Suprapubic skin (tissue), 4 donors: ENCODE measurements at regions not wholly inside any gene's neighbourhood (a gene's known extent, or its start where the extent isn't known, plus 50 kb on each side); places are given as distances from the start of the nearest gene placed in this dataset.
"Not testable (repeated sequence)": the region's sequence is repeated elsewhere in the genome, so short reads cannot be mapped to it uniquely, and the experiment has no call there.

Experiments used
- DNase-seq, 2 donors: peaks; one replicate each; pipeline ENCODE4 v3.0.0-alpha.2; 2019; ENCODE audit warnings: low spot score in 2 of 2
- H3K27ac ChIP-seq: fragments of 200-600 bp; sonication (generic); one replicate; pipeline ENCODE4 v1.5.1; 2019
- H3K27me3 ChIP-seq: fragments of 200-600 bp; sonication (generic); one replicate; pipeline ENCODE4 v1.5.1; 2019
- H3K36me3 ChIP-seq: fragments of 200-600 bp; sonication (generic); one replicate; pipeline ENCODE4 v1.5.1; 2019
- H3K4me1 ChIP-seq: fragments of 200-600 bp; sonication (generic); one replicate; pipeline ENCODE4 v1.5.1; 2019
- H3K4me3 ChIP-seq: fragments of 200-600 bp; sonication (generic); one replicate; pipeline ENCODE4 v1.5.1; 2019; ENCODE audit warnings: mild to moderate bottlenecking
- H3K9me3 ChIP-seq: fragments of 200-600 bp; sonication (generic); one replicate; pipeline ENCODE4 v1.5.1; 2019
- EP300 ChIP-seq: sonication (generic); formaldehyde crosslinking; IDR thresholded peaks from one replicate; pipeline ENCODE4 v1.6.1; 2017; ENCODE audit warnings: antibody characterized with exemption
- POLR2A ChIP-seq, 2 donors: fragments of 450-650 bp; IDR thresholded peaks; one replicate each; pipeline ENCODE4 v1.6.1; 2017; ENCODE audit warnings: antibody characterized with exemption in 2 of 2, mild to moderate bottlenecking in 2 of 2, moderate library complexity in 2 of 2
- POLR2AphosphoS5 ChIP-seq, 3 donors: sonication (generic); formaldehyde crosslinking; IDR thresholded peaks; one replicate each; pipeline ENCODE4 v1.6.1; 2017; ENCODE audit warnings: antibody characterized with exemption in 3 of 3
- WGBS: methylation state at CpG from one replicate; pipeline ENCODE4 v1.1.5; 2018; 5-methylcytosine and 5-hydroxymethylcytosine counted together
- TF ChIP-seq, protein P1 (sequence below), 2 donors: fragments of 200-600 bp in 1 of 2; fragments of 450-650 bp in 1 of 2; sonication (generic) in 1 of 2; IDR thresholded peaks; one replicate each; pipeline ENCODE4 v1.5.1; 2016 to 2019; ENCODE audit warnings: antibody characterized with exemption in 2 of 2, mild to moderate bottlenecking in 1 of 2, moderate library complexity in 1 of 2

DNA sequence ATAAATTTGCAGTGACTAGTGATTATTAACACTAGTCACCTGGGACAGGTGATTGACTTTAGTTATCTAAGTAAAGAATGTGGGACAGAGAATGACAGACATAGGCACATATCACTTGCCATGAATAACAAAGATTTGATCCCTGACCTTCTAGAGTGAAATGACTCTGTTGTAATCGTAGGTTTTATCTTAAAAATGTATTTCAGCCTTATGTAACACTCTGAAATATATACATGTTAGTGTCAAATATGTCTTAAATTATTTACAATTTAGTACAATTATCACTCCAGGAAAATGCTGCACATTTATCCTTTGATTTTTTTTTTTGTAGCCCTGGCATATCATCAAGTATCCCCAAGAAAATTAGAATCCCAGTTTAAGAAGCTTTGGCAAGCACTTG is 186.4 kb upstream of the PTGFR start:
- TF ChIP-seq POLR2A (IDR thresholded peaks at IDR 0.05) (no peak), EP300 (no peak), POLR2AphosphoS5 (IDR thresholded peaks at IDR 0.05) (no peak)
- TF ChIP-seq, protein P1, sequence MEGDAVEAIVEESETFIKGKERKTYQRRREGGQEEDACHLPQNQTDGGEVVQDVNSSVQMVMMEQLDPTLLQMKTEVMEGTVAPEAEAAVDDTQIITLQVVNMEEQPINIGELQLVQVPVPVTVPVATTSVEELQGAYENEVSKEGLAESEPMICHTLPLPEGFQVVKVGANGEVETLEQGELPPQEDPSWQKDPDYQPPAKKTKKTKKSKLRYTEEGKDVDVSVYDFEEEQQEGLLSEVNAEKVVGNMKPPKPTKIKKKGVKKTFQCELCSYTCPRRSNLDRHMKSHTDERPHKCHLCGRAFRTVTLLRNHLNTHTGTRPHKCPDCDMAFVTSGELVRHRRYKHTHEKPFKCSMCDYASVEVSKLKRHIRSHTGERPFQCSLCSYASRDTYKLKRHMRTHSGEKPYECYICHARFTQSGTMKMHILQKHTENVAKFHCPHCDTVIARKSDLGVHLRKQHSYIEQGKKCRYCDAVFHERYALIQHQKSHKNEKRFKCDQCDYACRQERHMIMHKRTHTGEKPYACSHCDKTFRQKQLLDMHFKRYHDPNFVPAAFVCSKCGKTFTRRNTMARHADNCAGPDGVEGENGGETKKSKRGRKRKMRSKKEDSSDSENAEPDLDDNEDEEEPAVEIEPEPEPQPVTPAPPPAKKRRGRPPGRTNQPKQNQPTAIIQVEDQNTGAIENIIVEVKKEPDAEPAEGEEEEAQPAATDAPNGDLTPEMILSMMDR (IDR thresholded peaks at IDR 0.05) = no peak
- H3K4me3 ChIP-seq = no peak overlapping the region
- no peaks in the 10 kb centered on the region for H3K4me1 ChIP-seq
- no peaks in the 10 kb centered on the region for H3K27me3 ChIP-seq
- 52% methylated on average over 1 of the region's 1 CpG for WGBS
- H3K27ac ChIP-seq = no peak overlapping the region
- no peak for DNase-seq
- H3K36me3 ChIP-seq = no peaks in the 10 kb centered on the region
- H3K9me3 ChIP-seq = no peaks in the 10 kb centered on the region

GRCh38 chr1:78304761-78305160 is 186.0 kb upstream of the PTGFR start:
- H3K27me3 ChIP-seq = no peaks in the 10 kb centered on the region
- no peaks in the 10 kb centered on the region for H3K9me3 ChIP-seq
- DNase-seq = no peak
- H3K27ac ChIP-seq = no peak overlapping the region
- no peak overlapping the region for H3K4me3 ChIP-seq
- H3K36me3 ChIP-seq = no peaks in the 10 kb centered on the region
- no peaks in the 10 kb centered on the region for H3K4me1 ChIP-seq
- TF ChIP-seq, protein P1 (IDR thresholded peaks at IDR 0.05) = no peak
- TF ChIP-seq EP300 (no peak), POLR2A (IDR thresholded peaks at IDR 0.05) (no peak), POLR2AphosphoS5 (IDR thresholded peaks at IDR 0.05) (no peak)
- 54% methylated on average over 1 of the region's 1 CpG for WGBS

GRCh38 chr1:78310261-78310660 is 180.5 kb upstream of the PTGFR start:
- H3K9me3 ChIP-seq, DNase-seq, H3K4me3 ChIP-seq, H3K4me1 ChIP-seq, H3K27me3 ChIP-seq, H3K27ac ChIP-seq, H3K36me3 ChIP-seq: not testable (repeated sequence)
- WGBS = 70% methylated on average over 8 of the region's 11 CpGs

DNA sequence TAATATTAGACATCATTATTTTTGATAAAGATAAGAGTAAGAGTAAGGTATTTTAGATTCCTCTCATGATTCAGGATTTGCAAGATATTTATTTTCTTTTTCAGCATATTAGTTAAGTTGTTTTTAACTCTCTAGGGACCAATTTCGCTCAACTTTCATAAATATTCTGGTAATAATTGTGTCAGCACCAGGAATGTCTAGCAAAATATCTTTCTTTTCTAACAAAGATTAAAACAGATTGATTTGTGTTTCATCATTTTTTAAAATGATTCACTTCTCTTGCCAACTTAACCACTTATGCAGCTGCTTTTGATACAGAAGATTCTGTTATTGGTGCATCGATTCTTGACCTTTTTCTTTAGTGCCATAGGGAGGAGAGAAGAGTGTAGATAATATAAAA is 172.8 kb upstream of the PTGFR start:
- 50% methylated on average over 2 of the region's 2 CpGs for WGBS
- Histone ChIP-seq H3K36me3 (no peaks in the 10 kb centered on the region), H3K4me3 (no peak overlapping the region), H3K27me3 (no peaks in the 10 kb centered on the region), H3K27ac (no peak overlapping the region), H3K4me1 (no peaks in the 10 kb centered on the region), H3K9me3 (no peaks in the 10 kb centered on the region)
- TF ChIP-seq EP300 (no peak), POLR2A (IDR thresholded peaks at IDR 0.05) (no peak), POLR2AphosphoS5 (IDR thresholded peaks at IDR 0.05) (no peak)
- TF ChIP-seq, protein P1 (IDR thresholded peaks at IDR 0.05) = no peak
- DNase-seq = no peak

- Histone ChIP-seq H3K36me3 (no peaks in the 10 kb centered on the region), H3K4me1 (no peaks in the 10 kb centered on the region), H3K9me3 (no peaks in the 10 kb centered on the region), H3K4me3 (no peak overlapping the region), H3K27me3 (no peaks in the 10 kb centered on the region), H3K27ac (no peak overlapping the region)
- no peak for TF ChIP-seq POLR2AphosphoS5 (IDR thresholded peaks at IDR 0.05)
- TF ChIP-seq, protein P1 (IDR thresholded peaks at IDR 0.05) = no peak
- TF ChIP-seq POLR2A (IDR thresholded peaks at IDR 0.05) = no peak
- no peak for TF ChIP-seq EP300
- DNase-seq = no peak
- 64% methylated on average over 2 of the region's 2 CpGs for WGBS
Measured at GRCh38 chr1:78319603-78320002, 171.2 kb upstream of the PTGFR start.

DNA sequence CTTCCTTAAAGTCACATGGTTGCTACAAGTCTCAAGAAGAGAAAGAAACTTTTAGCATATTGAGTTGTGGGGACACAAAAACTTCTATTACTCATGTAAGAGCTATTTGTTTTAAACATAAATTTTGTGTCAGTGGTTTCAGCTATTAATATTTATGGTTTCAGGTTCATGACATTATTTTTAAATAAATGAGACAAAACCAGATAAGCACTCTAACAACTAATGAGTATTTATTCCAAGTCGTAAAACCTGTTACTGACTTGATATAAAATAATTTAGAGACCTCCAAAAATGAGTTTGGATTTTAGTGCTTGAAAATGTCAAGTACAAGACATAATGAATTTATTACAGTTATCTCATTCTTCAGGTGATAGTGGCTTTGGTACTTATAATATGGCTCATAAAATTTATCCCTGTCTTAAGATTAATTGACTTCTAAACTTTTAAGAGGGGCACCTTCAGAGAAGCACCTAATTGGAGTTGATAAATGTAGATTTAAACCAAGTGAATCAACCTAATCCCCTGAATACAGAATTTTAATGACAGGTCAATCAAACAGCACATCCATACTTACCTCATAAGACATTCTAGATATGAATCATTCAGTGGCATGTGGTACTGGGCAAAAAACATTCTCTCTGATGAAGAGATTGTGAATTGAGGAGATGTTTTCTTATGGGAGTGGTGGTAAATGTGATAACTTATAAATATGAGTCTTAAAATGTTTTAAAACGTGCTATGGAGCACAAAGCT is 167.7 kb upstream of the PTGFR start:
- Histone ChIP-seq H3K9me3 (no peaks in the 10 kb centered on the region), H3K4me3 (no peak overlapping the region), H3K27ac (no peak overlapping the region), H3K27me3 (no peaks in the 10 kb centered on the region), H3K36me3 (no peaks in the 10 kb centered on the region), H3K4me1 (no peaks in the 10 kb centered on the region)
- whole genome bisulfite sequencing = 48% methylated on average over 2 of the region's 2 CpGs
- DNase-seq = no peak
- TF ChIP-seq, protein P1 (IDR thresholded peaks at IDR 0.05) = no peak
- TF ChIP-seq POLR2AphosphoS5 (IDR thresholded peaks at IDR 0.05) (no peak), POLR2A (IDR thresholded peaks at IDR 0.05) (no peak), EP300 (no peak)
